Effector CD4-positive, alpha-beta T cell (primary cell): ENCODE measurements at regions not wholly inside any gene's neighbourhood (a gene's known extent, or its start where the extent isn't known, plus 50 kb on each side); places are given as distances from the start of the nearest gene placed in this dataset.
"Not testable (repeated sequence)": the region's sequence is repeated elsewhere in the genome, so short reads cannot be mapped to it uniquely, and the experiment has no call there.

Source experiments
- DNase-seq: peaks from one replicate; pipeline ENCODE4 v3.0.0-alpha.2; 2020

GRCh38 chr18:47727409-47727808, 203.1 kb downstream of the SMAD2 start:
- no peak for DNase-seq

GRCh38 chr18:47726550-47726949, 203.9 kb downstream of the SMAD2 start:
- DNase-seq, result no peak

- no peak for DNase-seq
Measured at GRCh38 chr18:47725656-47726055, 204.8 kb downstream of the SMAD2 start.

- DNase-seq, result no peak
Measured at GRCh38 chr18:47724186-47724975, 206.1 kb downstream of the SMAD2 start.

- DNase-seq, result no peak
Measured at GRCh38 chr18:47721876-47722275, 208.6 kb downstream of the SMAD2 start.

GRCh38 chr18:47720741-47721140, 209.7 kb downstream of the SMAD2 start:
- no peak for DNase-seq

GRCh38 chr18:47719096-47719780, 211.2 kb downstream of the SMAD2 start:
- DNase-seq, result no peak

GRCh38 chr18:47718646-47719045, 211.8 kb downstream of the SMAD2 start:
- no peak for DNase-seq

GRCh38 chr18:47717257-47717656, 213.2 kb downstream of the SMAD2 start:
- DNase-seq, result no peak

GRCh38 chr18:47716632-47717185, 213.8 kb downstream of the SMAD2 start:
- no peak for DNase-seq

GRCh38 chr18:47710451-47710850, 220.0 kb downstream of the SMAD2 start:
- DNase-seq, result no peak

- no peak for DNase-seq
Measured at GRCh38 chr18:47709556-47709955, 220.9 kb downstream of the SMAD2 start.

- no peak for DNase-seq
Measured at GRCh38 chr18:47708206-47708605, 222.3 kb downstream of the SMAD2 start.

- no peak for DNase-seq
Measured at GRCh38 chr18:47701134-47701533, 229.3 kb downstream of the SMAD2 start.

- DNase-seq, result no peak
Measured at GRCh38 chr18:47696870-47697269, 233.6 kb downstream of the SMAD2 start.

- DNase-seq, result no peak
Measured at GRCh38 chr18:47691611-47692010, 238.8 kb downstream of the SMAD2 start.

- not testable (repeated sequence) for DNase-seq
Measured at GRCh38 chr18:47690778-47691177, 239.7 kb downstream of the SMAD2 start.

GRCh38 chr18:47689371-47689770, 241.1 kb downstream of the SMAD2 start:
- no peak for DNase-seq

- DNase-seq, result no peak
Measured at GRCh38 chr18:47686806-47687205, 243.7 kb downstream of the SMAD2 start.

GRCh38 chr18:47683774-47684173, 246.7 kb downstream of the SMAD2 start:
- no peak for DNase-seq

GRCh38 chr18:47682876-47683275, 247.6 kb downstream of the SMAD2 start:
- no peak for DNase-seq

GRCh38 chr18:47680488-47680887, 250.0 kb downstream of the SMAD2 start:
- no peak for DNase-seq

- DNase-seq, result no peak
Measured at GRCh38 chr18:47679864-47680263, 250.6 kb downstream of the SMAD2 start.

GRCh38 chr18:47677952-47678351, 252.5 kb downstream of the SMAD2 start:
- no peak for DNase-seq
